A549 (cell line): ENCODE measurements at regions not wholly inside any gene's neighbourhood (a gene's known extent, or its start where the extent isn't known, plus 50 kb on each side); places are given as distances from the start of the nearest gene placed in this dataset.

Experiments used
- CEBPB ChIP-seq, 2 experiments: fragments of >200 bp in 1 of 2; sonication (Bioruptor Twin) in 1 of 2; formaldehyde crosslinking in 1 of 2; IDR thresholded peaks; 2 replicates each; pipeline ENCODE4 v1.6.1; 2012 to 2016
- CHD2 ChIP-seq: fragments of 150-350 bp; IDR thresholded peaks from 2 replicates; pipeline ENCODE4 v1.6.1; 2014; ENCODE audit warnings: low read length; ENCODE audit not compliant: partially characterized antibody
- EP300 ChIP-seq, 2 experiments: fragments of >200 bp; sonication (Bioruptor Twin); formaldehyde crosslinking; IDR thresholded peaks; 2 replicates in 1 of 2; 3 replicates in 1 of 2; pipeline ENCODE4 v1.6.1; 2016 to 2017
- ESRRA ChIP-seq: fragments of 150-350 bp; IDR thresholded peaks from 2 replicates; pipeline ENCODE4 v1.6.1; 2014; ENCODE audit warnings: mild to moderate bottlenecking, low read length, borderline replicate concordance
- HOXB5 ChIP-seq: fragments of 250-450 bp; sonication (Bioruptor Pico); IDR thresholded peaks from 2 replicates; pipeline ENCODE4 v1.5.0; 2020; ENCODE audit warnings: mild to moderate bottlenecking, moderate library complexity
- RNF2 ChIP-seq: fragments of 200-600 bp; sonication (generic); IDR thresholded peaks from 2 replicates; pipeline ENCODE4 v1.6.1; 2016; ENCODE audit warnings: low read depth, mild to moderate bottlenecking, antibody characterized with exemption, moderate library complexity, borderline replicate concordance
- SMC3 ChIP-seq: fragments of >200 bp; sonication (Bioruptor Twin); formaldehyde crosslinking; IDR thresholded peaks from 3 replicates; pipeline ENCODE4 v1.6.1; 2018; ENCODE audit warnings: inconsistent platforms
- TF ChIP-seq, protein P1 (sequence below): fragments of >200 bp; sonication (Bioruptor Twin); formaldehyde crosslinking; IDR thresholded peaks from 3 replicates; pipeline ENCODE4 v1.5.1; 2016

DNA sequence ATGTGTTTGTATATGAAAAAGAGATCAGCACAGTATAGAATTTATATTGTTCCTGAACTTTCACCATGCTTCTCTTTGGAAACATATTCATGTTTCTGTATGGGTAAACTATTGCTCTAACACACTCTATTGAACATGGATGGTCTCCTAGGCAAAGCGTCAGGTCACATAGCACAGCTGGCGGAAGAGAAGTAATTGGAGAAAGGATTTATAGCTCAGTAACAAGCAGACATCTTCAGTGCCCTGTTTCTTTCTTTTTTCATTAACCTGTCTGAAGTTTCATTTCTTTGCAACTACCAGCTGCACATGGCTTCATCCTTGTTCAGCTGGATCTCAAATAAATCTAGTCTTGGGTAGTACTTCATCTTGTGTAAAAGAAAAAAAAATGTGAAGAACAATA lies 84.4 kb upstream of the TRPC6 start:
- TF ChIP-seq, protein P1, sequence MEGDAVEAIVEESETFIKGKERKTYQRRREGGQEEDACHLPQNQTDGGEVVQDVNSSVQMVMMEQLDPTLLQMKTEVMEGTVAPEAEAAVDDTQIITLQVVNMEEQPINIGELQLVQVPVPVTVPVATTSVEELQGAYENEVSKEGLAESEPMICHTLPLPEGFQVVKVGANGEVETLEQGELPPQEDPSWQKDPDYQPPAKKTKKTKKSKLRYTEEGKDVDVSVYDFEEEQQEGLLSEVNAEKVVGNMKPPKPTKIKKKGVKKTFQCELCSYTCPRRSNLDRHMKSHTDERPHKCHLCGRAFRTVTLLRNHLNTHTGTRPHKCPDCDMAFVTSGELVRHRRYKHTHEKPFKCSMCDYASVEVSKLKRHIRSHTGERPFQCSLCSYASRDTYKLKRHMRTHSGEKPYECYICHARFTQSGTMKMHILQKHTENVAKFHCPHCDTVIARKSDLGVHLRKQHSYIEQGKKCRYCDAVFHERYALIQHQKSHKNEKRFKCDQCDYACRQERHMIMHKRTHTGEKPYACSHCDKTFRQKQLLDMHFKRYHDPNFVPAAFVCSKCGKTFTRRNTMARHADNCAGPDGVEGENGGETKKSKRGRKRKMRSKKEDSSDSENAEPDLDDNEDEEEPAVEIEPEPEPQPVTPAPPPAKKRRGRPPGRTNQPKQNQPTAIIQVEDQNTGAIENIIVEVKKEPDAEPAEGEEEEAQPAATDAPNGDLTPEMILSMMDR: no peak
- TF ChIP-seq EP300 (IDR thresholded peaks at IDR 0.05) (no peak), CEBPB (IDR thresholded peaks at IDR 0.05) (no peak), RNF2 (no peak), ESRRA (no peak), SMC3 (no peak), HOXB5 (CRISPR knock-in tag) (no peak), CHD2 (no peak)
